ENCODE measurements at regions not wholly inside any gene's neighbourhood (a gene's known extent, or its start where the extent isn't known, plus 50 kb on each side); places are given as distances from the start of the nearest gene placed in this dataset.

- H3K27me3 Mint-ChIP-seq (ENCODE audit: insufficient read depth, low read depth): no peaks in the 10 kb centered on the region
- Histone ChIP-seq H3K27ac (no peak overlapping the region), H3K4me2 (no peak overlapping the region), H4K20me1 (ENCODE audit: low read depth) (no peaks in the 10 kb centered on the region), H3K36me3 (no peaks in the 10 kb centered on the region), H3K4me1 (no peaks in the 10 kb centered on the region), H3K9ac (no peak overlapping the region), H3K9me3 (ENCODE audit: low read depth) (no peaks in the 10 kb centered on the region), H3K79me2 (ENCODE audit: low read depth) (no peaks in the 10 kb centered on the region), H3K4me3 (no peak overlapping the region), H3F3A (ENCODE audit: low read depth) (no peaks in the 10 kb centered on the region), H2AFZ (replicated peaks) (no peak overlapping the region), H3K27me3 (no peaks in the 10 kb centered on the region)
- H3K27ac Mint-ChIP-seq: no peak overlapping the region
- H3K9me3 Mint-ChIP-seq: no peaks in the 10 kb centered on the region
- no peaks in the 10 kb centered on the region for H3K4me1 Mint-ChIP-seq
- H3K36me3 Mint-ChIP-seq: no peaks in the 10 kb centered on the region
- H3K4me3 Mint-ChIP-seq: no peak overlapping the region
- DNase-seq (ENCODE audit: low spot score): no peak
- TF ChIP-seq EZH2 (IDR thresholded peaks at IDR 0.05): no peak
- no peak for TF ChIP-seq EZH2phosphoT487 (IDR thresholded peaks at IDR 0.05)
- TF ChIP-seq, protein P1, sequence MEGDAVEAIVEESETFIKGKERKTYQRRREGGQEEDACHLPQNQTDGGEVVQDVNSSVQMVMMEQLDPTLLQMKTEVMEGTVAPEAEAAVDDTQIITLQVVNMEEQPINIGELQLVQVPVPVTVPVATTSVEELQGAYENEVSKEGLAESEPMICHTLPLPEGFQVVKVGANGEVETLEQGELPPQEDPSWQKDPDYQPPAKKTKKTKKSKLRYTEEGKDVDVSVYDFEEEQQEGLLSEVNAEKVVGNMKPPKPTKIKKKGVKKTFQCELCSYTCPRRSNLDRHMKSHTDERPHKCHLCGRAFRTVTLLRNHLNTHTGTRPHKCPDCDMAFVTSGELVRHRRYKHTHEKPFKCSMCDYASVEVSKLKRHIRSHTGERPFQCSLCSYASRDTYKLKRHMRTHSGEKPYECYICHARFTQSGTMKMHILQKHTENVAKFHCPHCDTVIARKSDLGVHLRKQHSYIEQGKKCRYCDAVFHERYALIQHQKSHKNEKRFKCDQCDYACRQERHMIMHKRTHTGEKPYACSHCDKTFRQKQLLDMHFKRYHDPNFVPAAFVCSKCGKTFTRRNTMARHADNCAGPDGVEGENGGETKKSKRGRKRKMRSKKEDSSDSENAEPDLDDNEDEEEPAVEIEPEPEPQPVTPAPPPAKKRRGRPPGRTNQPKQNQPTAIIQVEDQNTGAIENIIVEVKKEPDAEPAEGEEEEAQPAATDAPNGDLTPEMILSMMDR (IDR thresholded peaks at IDR 0.05): no peak
These were observed 464.1 kb upstream of the ARID1B start for GRCh38 chr6:156313037-156313436.

- Histone ChIP-seq H3K79me2 (ENCODE audit: low read depth) (no peaks in the 10 kb centered on the region), H3K27ac (no peak overlapping the region), H3K27me3 (no peaks in the 10 kb centered on the region), H2AFZ (replicated peaks) (no peak overlapping the region), H3K9ac (no peak overlapping the region), H4K20me1 (ENCODE audit: low read depth) (no peaks in the 10 kb centered on the region), H3F3A (ENCODE audit: low read depth) (no peaks in the 10 kb centered on the region), H3K4me1 (no peaks in the 10 kb centered on the region), H3K4me3 (no peak overlapping the region), H3K4me2 (no peak overlapping the region), H3K9me3 (ENCODE audit: low read depth) (no peaks in the 10 kb centered on the region), H3K36me3 (no peaks in the 10 kb centered on the region)
- TF ChIP-seq, protein P1 (IDR thresholded peaks at IDR 0.05): no peak
- TF ChIP-seq EZH2 (IDR thresholded peaks at IDR 0.05): no peak
- no peak for TF ChIP-seq EZH2phosphoT487 (IDR thresholded peaks at IDR 0.05)
- no peaks in the 10 kb centered on the region for H3K4me1 Mint-ChIP-seq
- no peaks in the 10 kb centered on the region for H3K9me3 Mint-ChIP-seq
- no peaks in the 10 kb centered on the region for H3K36me3 Mint-ChIP-seq
- H3K27me3 Mint-ChIP-seq (ENCODE audit: insufficient read depth, low read depth): no peaks in the 10 kb centered on the region
- no peak overlapping the region for H3K27ac Mint-ChIP-seq
- no peak for DNase-seq (ENCODE audit: low spot score)
- no peak overlapping the region for H3K4me3 Mint-ChIP-seq
These were observed 465.9 kb upstream of the ARID1B start for GRCh38 chr6:156311291-156311690.

GRCh38 chr6:156310701-156311100 lies 466.5 kb upstream of the ARID1B start:
- H3K36me3 ChIP-seq: no peaks in the 10 kb centered on the region
- no peaks in the 10 kb centered on the region for H3F3A ChIP-seq (ENCODE audit: low read depth)
- no peaks in the 10 kb centered on the region for H4K20me1 ChIP-seq (ENCODE audit: low read depth)
- Mint-ChIP-seq H3K9me3 (no peaks in the 10 kb centered on the region), H3K27me3 (ENCODE audit: insufficient read depth, low read depth) (no peaks in the 10 kb centered on the region), H3K4me1 (no peaks in the 10 kb centered on the region), H3K36me3 (no peaks in the 10 kb centered on the region), H3K4me3 (no peak overlapping the region), H3K27ac (no peak overlapping the region)
- no peak overlapping the region for H2AFZ ChIP-seq (replicated peaks)
- no peaks in the 10 kb centered on the region for H3K79me2 ChIP-seq (ENCODE audit: low read depth)
- TF ChIP-seq, protein P1 (IDR thresholded peaks at IDR 0.05): no peak
- no peak for TF ChIP-seq EZH2 (IDR thresholded peaks at IDR 0.05)
- H3K9ac ChIP-seq: no peak overlapping the region
- H3K27me3 ChIP-seq: no peaks in the 10 kb centered on the region
- H3K9me3 ChIP-seq (ENCODE audit: low read depth): no peaks in the 10 kb centered on the region
- no peak for DNase-seq (ENCODE audit: low spot score)
- H3K4me1 ChIP-seq: no peaks in the 10 kb centered on the region
- H3K4me2 ChIP-seq: no peak overlapping the region
- H3K27ac ChIP-seq: no peak overlapping the region
- H3K4me3 ChIP-seq: no peak overlapping the region

GRCh38 chr6:156309017-156309416 lies 468.2 kb upstream of the ARID1B start:
- Histone ChIP-seq H3K4me1 (no peaks in the 10 kb centered on the region), H3K27me3 (no peaks in the 10 kb centered on the region), H3K4me3 (no peak overlapping the region), H3F3A (ENCODE audit: low read depth) (no peaks in the 10 kb centered on the region), H3K79me2 (ENCODE audit: low read depth) (no peaks in the 10 kb centered on the region), H3K4me2 (no peak overlapping the region), H4K20me1 (ENCODE audit: low read depth) (no peaks in the 10 kb centered on the region), H3K9ac (no peak overlapping the region), H3K27ac (no peak overlapping the region), H3K9me3 (ENCODE audit: low read depth) (no peaks in the 10 kb centered on the region), H3K36me3 (no peaks in the 10 kb centered on the region), H2AFZ (replicated peaks) (no peak overlapping the region)
- no peak for DNase-seq (ENCODE audit: low spot score)
- no peak for TF ChIP-seq EZH2 (IDR thresholded peaks at IDR 0.05)
- no peak for TF ChIP-seq EZH2phosphoT487 (IDR thresholded peaks at IDR 0.05)
- TF ChIP-seq, protein P1 (IDR thresholded peaks at IDR 0.05): no peak
- H3K27me3 Mint-ChIP-seq (ENCODE audit: insufficient read depth, low read depth): no peaks in the 10 kb centered on the region
- no peak overlapping the region for H3K27ac Mint-ChIP-seq
- no peaks in the 10 kb centered on the region for H3K4me1 Mint-ChIP-seq
- H3K36me3 Mint-ChIP-seq: no peaks in the 10 kb centered on the region
- no peak overlapping the region for H3K4me3 Mint-ChIP-seq
- no peaks in the 10 kb centered on the region for H3K9me3 Mint-ChIP-seq

Measured in neural progenitor cell (in vitro differentiated cells).